GM21528 (cell line): ENCODE measurements at regions not wholly inside any gene's neighbourhood (a gene's known extent, or its start where the extent isn't known, plus 50 kb on each side); places are given as distances from the start of the nearest gene placed in this dataset.
"Not testable (repeated sequence)": the region's sequence is repeated elsewhere in the genome, so short reads cannot be mapped to it uniquely, and the experiment has no call there.

ENCODE experiments used
- ATAC-seq: cut with Tn5 transposase; IDR thresholded peaks from one replicate; pipeline ENCODE4 v1.9.1; 2021; ENCODE audit warnings: mild to moderate bottlenecking, moderate library complexity; ENCODE audit not compliant: unreplicated experiment, low FRiP score

GRCh38 chr2:192719629-192720028 lies 524.9 kb upstream of the TMEFF2 start:
- no peak for ATAC-seq

- ATAC-seq: no peak
These were observed 523.6 kb upstream of the TMEFF2 start for GRCh38 chr2:192718340-192718739.

- ATAC-seq: no peak
These were observed 506.2 kb upstream of the TMEFF2 start for GRCh38 chr2:192700934-192701333.

- no peak for ATAC-seq
These were observed 503.1 kb upstream of the TMEFF2 start for GRCh38 chr2:192697880-192698279.

GRCh38 chr2:192696857-192697256 lies 502.1 kb upstream of the TMEFF2 start:
- ATAC-seq: no peak

- ATAC-seq: no peak
These were observed 492.3 kb upstream of the TMEFF2 start for GRCh38 chr2:192687015-192687414.

GRCh38 chr2:192682511-192682910 lies 487.8 kb upstream of the TMEFF2 start:
- ATAC-seq: not testable (repeated sequence)

GRCh38 chr2:192675681-192676080 lies 480.9 kb upstream of the TMEFF2 start:
- no peak for ATAC-seq

GRCh38 chr2:192669505-192670091 lies 474.9 kb upstream of the TMEFF2 start:
- ATAC-seq: no peak

GRCh38 chr2:192660555-192660954 lies 465.8 kb upstream of the TMEFF2 start:
- ATAC-seq: not testable (repeated sequence)

GRCh38 chr2:192657362-192657761 lies 462.6 kb upstream of the TMEFF2 start:
- no peak for ATAC-seq

GRCh38 chr2:192655916-192656315 lies 461.2 kb upstream of the TMEFF2 start:
- ATAC-seq: no peak

GRCh38 chr2:192645811-192646598 lies 451.3 kb upstream of the TMEFF2 start:
- ATAC-seq: no peak

- ATAC-seq: no peak
These were observed 439.8 kb upstream of the TMEFF2 start for GRCh38 chr2:192634557-192634956.

GRCh38 chr2:192628017-192628416 lies 433.3 kb upstream of the TMEFF2 start:
- no peak for ATAC-seq

- no peak for ATAC-seq
These were observed 420.4 kb upstream of the TMEFF2 start for GRCh38 chr2:192615105-192615504.

GRCh38 chr2:192604295-192604694 lies 409.6 kb upstream of the TMEFF2 start:
- ATAC-seq: no peak

GRCh38 chr2:192598649-192599048 lies 403.9 kb upstream of the TMEFF2 start:
- not testable (repeated sequence) for ATAC-seq

- ATAC-seq: no peak
These were observed 398.8 kb upstream of the TMEFF2 start for GRCh38 chr2:192593561-192593960.

- no peak for ATAC-seq
These were observed 396.9 kb upstream of the TMEFF2 start for GRCh38 chr2:192591617-192592016.

- ATAC-seq: no peak
These were observed 390.7 kb upstream of the TMEFF2 start for GRCh38 chr2:192585418-192585817.

GRCh38 chr2:192584976-192585375 lies 390.2 kb upstream of the TMEFF2 start:
- no peak for ATAC-seq
